OCI-LY7 (cell line): ENCODE measurements at regions not wholly inside any gene's neighbourhood (a gene's known extent, or its start where the extent isn't known, plus 50 kb on each side); places are given as distances from the start of the nearest gene placed in this dataset.

Experiments
- BruUV-seq: library from RNA; stranded (reverse); fragments of 400-500 nt; replicated peaks from 2 replicates; lab custom pipeline; 2021; lab: Mats Ljungman, UMichigan
- CTCF ChIA-PET: fragments of 300-600 bp; sonication (Branson Sonifier 250); formaldehyde crosslinking; loops from one replicate; lab custom pipeline; 2022; ENCODE audit warnings: antibody characterized with exemption; ENCODE audit not compliant: unreplicated experiment; lab: Charles Lee
- POLR2A ChIA-PET: fragments of 300-600 bp; sonication (Branson Sonifier 250); formaldehyde crosslinking; loops from one replicate; lab custom pipeline; 2022; ENCODE audit warnings: antibody characterized with exemption; lab: Charles Lee
- DNase-seq: peaks from one replicate; pipeline ENCODE4 v3.0.0-alpha.2; 2015; ENCODE audit warnings: low spot score
- H2AFZ ChIP-seq: fragments of 200-600 bp; sonication (generic), shearing (Covaris generic); 2 replicates; pipeline ENCODE4 v1.6.1; 2014; ENCODE audit warnings: mild to moderate bottlenecking, antibody characterized with exemption, low read length, moderate library complexity
- H3K27ac ChIP-seq: fragments of 200-600 bp; sonication (generic); 2 replicates; pipeline ENCODE4 v1.5.1; 2014; ENCODE audit warnings: mixed run types, low read depth, mild to moderate bottlenecking, moderate library complexity, low read length, inconsistent platforms; ENCODE audit not compliant: poor library complexity, severe bottlenecking
- H3K36me3 ChIP-seq: fragments of 200-600 bp; sonication (generic); 2 replicates; pipeline ENCODE4 v1.6.1; 2014; ENCODE audit warnings: mild to moderate bottlenecking, antibody characterized with exemption, low read length, moderate library complexity, mixed read lengths; ENCODE audit not compliant: insufficient read depth
- H3K4me1 ChIP-seq: fragments of 200-600 bp; sonication (generic); 2 replicates; pipeline ENCODE4 v1.5.1; 2014; ENCODE audit warnings: mild to moderate bottlenecking, low read length; ENCODE audit not compliant: insufficient read depth, poor library complexity, severe bottlenecking
- H3K4me2 ChIP-seq: fragments of 200-600 bp; sonication (generic); 2 replicates; pipeline ENCODE4 v1.6.1; 2014; ENCODE audit warnings: mild to moderate bottlenecking, low read length
- H3K4me3 ChIP-seq: fragments of 200-600 bp; sonication (generic); 2 replicates; pipeline ENCODE4 v1.5.1; 2014; ENCODE audit warnings: mild to moderate bottlenecking, low read depth, low read length; ENCODE audit not compliant: poor library complexity, severe bottlenecking
- H3K79me2 ChIP-seq: fragments of 200-600 bp; sonication (generic); 2 replicates; pipeline ENCODE4 v1.6.1; 2016; ENCODE audit warnings: low read depth, mild to moderate bottlenecking, low read length, moderate library complexity, mixed read lengths; ENCODE audit not compliant: insufficient read depth
- H3K9me2 ChIP-seq: fragments of 200-600 bp; sonication (generic); 2 replicates; pipeline ENCODE4 v1.6.1; 2016; ENCODE audit warnings: mild to moderate bottlenecking, low read length, mixed read lengths; ENCODE audit not compliant: insufficient read depth
- H3K9me3 ChIP-seq: fragments of 200-600 bp; sonication (generic); 2 replicates; pipeline ENCODE4 v1.6.1; 2014; ENCODE audit warnings: mild to moderate bottlenecking, mixed run types, low read length, mixed read lengths
- H4K20me1 ChIP-seq: fragments of 200-600 bp; sonication (generic); 2 replicates; pipeline ENCODE4 v1.6.1; 2014; ENCODE audit warnings: mild to moderate bottlenecking, antibody characterized with exemption, low read length, moderate library complexity, mixed read lengths; ENCODE audit not compliant: insufficient read depth
- CTCF ChIP-seq: fragments of 200-600 bp; sonication (generic); conservative IDR thresholded peaks from 2 replicates; pipeline ENCODE4 v1.5.1; 2014; ENCODE audit warnings: mild to moderate bottlenecking, antibody characterized with exemption, low read length, moderate library complexity, mixed read lengths
- EZH2phosphoT487 ChIP-seq: fragments of 200-600 bp; sonication (generic); IDR thresholded peaks from 2 replicates; pipeline ENCODE4 v1.6.1; 2018; ENCODE audit warnings: low read depth, borderline replicate concordance, mild to moderate bottlenecking, mixed run types, antibody characterized with exemption, low read length, moderate library complexity, mixed read lengths
- intact Hi-C: fragments of 100-400 bp; cut with micrococcal nuclease; formaldehyde crosslinking; loops from one replicate; pipeline ENCODE4 v1.10.0; 2022; ENCODE audit not compliant: unreplicated experiment

GRCh38 chr18:56100090-56100722 is 512.2 kb upstream of the TCF4 start:
- Histone ChIP-seq H4K20me1 (no peaks in the 10 kb centered on the region), H3K4me2 (no peak overlapping the region), H2AFZ (no peak overlapping the region), H3K9me2 (no peaks in the 10 kb centered on the region), H3K4me1 (no peaks in the 10 kb centered on the region), H3K4me3 (no peak overlapping the region), H3K79me2 (no peaks in the 10 kb centered on the region), H3K27ac (no peak overlapping the region), H3K9me3 (no peaks in the 10 kb centered on the region), H3K36me3 (no peaks in the 10 kb centered on the region)
- ChIA-PET CTCF (no interaction called here), POLR2A (no interaction called here)
- TF ChIP-seq EZH2phosphoT487 (no peak), CTCF (no peak)
- no TSS peak for BruUV-seq
- no peak for DNase-seq
- intact Hi-C loops: no loop called here

GRCh38 chr18:56097621-56098020 is 509.6 kb upstream of the TCF4 start:
- ChIA-PET CTCF (no interaction called here), POLR2A (no interaction called here)
- Histone ChIP-seq H3K9me2 (no peaks in the 10 kb centered on the region), H3K27ac (no peak overlapping the region), H3K9me3 (no peaks in the 10 kb centered on the region), H2AFZ (no peak overlapping the region), H3K4me3 (no peak overlapping the region), H3K36me3 (no peaks in the 10 kb centered on the region), H3K4me2 (no peak overlapping the region), H3K79me2 (no peaks in the 10 kb centered on the region), H4K20me1 (no peaks in the 10 kb centered on the region), H3K4me1 (no peaks in the 10 kb centered on the region)
- TF ChIP-seq CTCF (no peak), EZH2phosphoT487 (no peak)
- intact Hi-C loops: no loop called here
- no peak for DNase-seq
- no TSS peak for BruUV-seq

DNA sequence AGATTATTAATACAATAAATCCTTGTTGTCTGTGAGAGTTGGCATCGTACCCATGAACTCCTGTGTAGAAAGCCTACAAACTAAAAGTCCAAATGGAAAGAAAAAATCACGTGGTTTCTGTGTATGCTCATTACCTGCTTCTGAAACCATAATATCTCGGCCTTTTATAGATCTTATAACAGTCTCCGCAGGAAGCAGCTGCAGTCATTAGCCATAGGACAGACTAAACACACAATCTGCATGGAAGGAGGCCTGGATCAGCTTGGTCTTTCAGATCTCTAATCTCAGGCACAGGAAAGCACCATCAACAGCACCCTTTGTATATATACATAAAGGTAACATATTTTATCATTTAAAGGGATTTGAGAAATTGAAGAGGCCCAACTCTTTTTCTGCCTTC is 508.9 kb upstream of the TCF4 start:
- ChIA-PET CTCF (no interaction called here), POLR2A (no interaction called here)
- H3K9me3 ChIP-seq: no peaks in the 10 kb centered on the region
- no peaks in the 10 kb centered on the region for H3K9me2 ChIP-seq
- H2AFZ ChIP-seq: no peak overlapping the region
- no peaks in the 10 kb centered on the region for H3K36me3 ChIP-seq
- H3K4me3 ChIP-seq: no peak overlapping the region
- H4K20me1 ChIP-seq: no peaks in the 10 kb centered on the region
- DNase-seq: no peak
- no peaks in the 10 kb centered on the region for H3K79me2 ChIP-seq
- no peak overlapping the region for H3K4me2 ChIP-seq
- intact Hi-C loops: no loop called here
- H3K27ac ChIP-seq: no peak overlapping the region
- H3K4me1 ChIP-seq: no peaks in the 10 kb centered on the region
- TF ChIP-seq CTCF (no peak), EZH2phosphoT487 (no peak)
- BruUV-seq: no TSS peak
